Colonic mucosa (tissue), 4 donors: ENCODE measurements at regions not wholly inside any gene's neighbourhood (a gene's known extent, or its start where the extent isn't known, plus 50 kb on each side); places are given as distances from the start of the nearest gene placed in this dataset.
A peak's percentile ranks its signal among the peaks of the same experiment; 100 is the strongest.

Experiments
- DNase-seq: peaks from one replicate; pipeline ENCODE4 v3.0.0-alpha.2; 2020
- H3K27ac ChIP-seq: fragments of 200-600 bp; one replicate; pipeline ENCODE4 v1.8.0; 2021
- H3K27me3 ChIP-seq: fragments of 200-600 bp; one replicate; pipeline ENCODE4 v1.8.0; 2021
- H3K36me3 ChIP-seq: fragments of 200-600 bp; one replicate; pipeline ENCODE4 v1.8.0; 2021
- H3K4me1 ChIP-seq: fragments of 200-600 bp; one replicate; pipeline ENCODE4 v1.8.0; 2021; ENCODE audit warnings: mild to moderate bottlenecking
- H3K4me3 ChIP-seq: fragments of 200-600 bp; one replicate; pipeline ENCODE4 v1.8.0; 2021
- H3K9ac ChIP-seq, 2 donors: one replicate each; pipeline ENCODE4 v1.7.0; 2013; ENCODE audit warnings: control low read depth in 2 of 2, low read depth in 2 of 2, low read length in 2 of 2
- H3K9me3 ChIP-seq: fragments of 200-600 bp; one replicate; pipeline ENCODE4 v1.8.0; 2021
- CTCF ChIP-seq: fragments of 200-600 bp; IDR thresholded peaks from one replicate; pipeline ENCODE4 v1.8.0; 2022; ENCODE audit warnings: antibody characterized with exemption, mild to moderate bottlenecking
- intact Hi-C: fragments of 100-400 bp; cut with DNase I; formaldehyde crosslinking; loops from one replicate; pipeline ENCODE4 v1.14.1; 2022
- donor health status: healthy.
- donor health status: DM: no; HTN: no; CAD: no.
- donor health status: DM: no; HTN: no; CAD: no.

GRCh38 chr14:45867046-45867894 lies 614.3 kb upstream of the MIS18BP1 start:
- Histone ChIP-seq H3K4me1 (no peaks in the 10 kb centered on the region), H3K9me3 (no peaks in the 10 kb centered on the region), H3K4me3 (no peak overlapping the region), H3K9ac (no peak overlapping the region), H3K36me3 (no peaks in the 10 kb centered on the region), H3K27ac (no peak overlapping the region), H3K27me3 (no peaks in the 10 kb centered on the region)
- DNase-seq, result no peak
- TF ChIP-seq CTCF, result no peak
- intact Hi-C loops, result no loop called here

DNA sequence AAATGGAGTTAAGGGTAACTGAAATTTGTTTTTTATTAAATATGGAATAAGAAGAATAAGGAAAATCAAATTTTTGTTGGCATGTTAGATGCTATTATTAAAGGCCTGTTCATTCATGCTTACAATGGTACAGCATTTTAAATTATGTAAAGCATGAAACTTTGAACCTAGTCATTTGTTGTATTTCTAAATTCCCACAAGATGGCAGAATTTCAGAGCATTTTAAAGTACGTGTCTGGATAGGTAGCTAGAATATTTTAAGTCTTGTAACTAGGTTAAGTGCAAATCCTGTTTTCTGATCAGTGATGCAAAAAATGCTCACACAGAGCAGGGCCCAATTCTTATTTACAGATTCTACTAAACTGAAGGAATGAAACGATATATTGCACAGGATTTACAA lies 585.6 kb upstream of the MIS18BP1 start:
- H3K4me1 ChIP-seq, result no peaks in the 10 kb centered on the region
- DNase-seq, result no peak
- no peak overlapping the region for H3K4me3 ChIP-seq
- H3K9me3 ChIP-seq, result no peaks in the 10 kb centered on the region
- H3K27ac ChIP-seq, result no peak overlapping the region
- no peak for TF ChIP-seq CTCF
- no peaks in the 10 kb centered on the region for H3K27me3 ChIP-seq
- H3K9ac ChIP-seq, result no peak overlapping the region
- H3K36me3 ChIP-seq, result no peaks in the 10 kb centered on the region
- intact Hi-C loops, result no loop called here

DNA sequence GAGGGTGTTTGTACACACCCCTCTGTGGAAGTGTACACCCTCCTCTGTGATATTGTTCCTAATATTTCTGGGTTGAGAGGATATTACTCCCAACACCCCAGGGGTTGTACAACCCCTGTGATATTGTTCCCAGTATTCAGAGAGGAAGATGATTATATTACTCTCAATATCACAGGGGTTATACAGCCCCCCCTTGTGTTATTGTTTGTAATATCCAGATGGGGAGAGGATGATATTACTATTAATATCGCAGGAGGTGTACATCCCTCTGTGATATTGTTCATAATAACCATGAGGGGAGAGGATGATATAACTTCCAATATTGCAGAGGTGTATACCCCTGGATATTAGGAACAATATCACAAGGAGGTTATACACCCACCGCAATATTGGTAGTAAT lies 566.1 kb upstream of the MIS18BP1 start:
- Histone ChIP-seq H3K4me1 (no peaks in the 10 kb centered on the region), H3K27me3 (no peaks in the 10 kb centered on the region), H3K4me3 (no peak overlapping the region), H3K9me3 (no peaks in the 10 kb centered on the region), H3K27ac (no peak overlapping the region), H3K36me3 (no peaks in the 10 kb centered on the region), H3K9ac (no peak overlapping the region)
- intact Hi-C loops, result no loop called here
- DNase-seq, result no peak
- no peak for TF ChIP-seq CTCF

- intact Hi-C loops, result no loop called here
These were observed 558.2 kb upstream of the MIS18BP1 start for GRCh38 chr14:45811155-45811554.

DNA sequence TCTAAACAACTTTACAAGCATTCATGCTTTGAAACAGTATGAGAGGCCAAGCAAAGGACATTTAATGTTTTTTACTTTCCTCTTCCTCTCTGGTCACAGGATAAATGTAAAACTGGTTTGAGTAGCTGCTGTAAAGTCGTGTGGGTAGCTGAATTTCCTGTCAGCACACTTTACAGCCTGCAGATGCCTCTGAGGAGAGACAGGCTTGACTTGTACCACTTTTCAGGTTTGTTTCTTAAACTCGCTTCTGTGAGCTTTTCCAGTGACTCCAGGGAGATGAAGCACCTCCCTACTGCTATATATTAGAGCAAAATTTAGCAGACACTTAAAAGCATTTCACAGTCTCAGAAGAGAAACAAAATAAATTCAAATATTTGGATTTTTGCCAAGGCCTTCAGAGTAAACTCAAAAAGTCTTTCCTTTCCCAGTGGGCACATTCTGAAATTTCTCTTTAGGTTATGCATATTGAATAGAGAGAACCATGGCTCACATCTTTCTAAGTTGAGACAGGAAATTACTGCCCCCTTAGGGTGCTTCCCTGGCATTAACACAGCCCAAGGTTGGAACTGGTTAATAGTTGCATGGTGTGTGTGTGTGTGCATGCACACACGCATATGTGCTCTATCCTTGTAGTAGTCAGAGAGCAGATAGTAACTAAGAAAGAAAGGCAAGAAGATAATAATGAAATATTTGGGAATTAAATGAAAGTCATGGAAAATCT lies 557.3 kb upstream of the MIS18BP1 start:
- intact Hi-C loops, result no loop called here
- no peaks in the 10 kb centered on the region for H3K4me1 ChIP-seq
- no peak overlapping the region for H3K4me3 ChIP-seq
- H3K27ac ChIP-seq, result no peak overlapping the region
- peak; percentile 19 for DNase-seq
- no peaks in the 10 kb centered on the region for H3K27me3 ChIP-seq
- H3K9ac ChIP-seq, result no peak overlapping the region
- no peaks in the 10 kb centered on the region for H3K9me3 ChIP-seq
- peak; percentile 29 for TF ChIP-seq CTCF
- no peaks in the 10 kb centered on the region for H3K36me3 ChIP-seq

More at GRCh38 chr14:45811155-45811554, 558.2 kb upstream of the MIS18BP1 start:
- Histone ChIP-seq H3K27ac (no peak overlapping the region), H3K36me3 (no peaks in the 10 kb centered on the region), H3K9me3 (no peaks in the 10 kb centered on the region), H3K27me3 (no peaks in the 10 kb centered on the region), H3K4me1 (no peaks in the 10 kb centered on the region), H3K9ac (no peak overlapping the region), H3K4me3 (no peak overlapping the region)
- no peak for TF ChIP-seq CTCF
- no peak for DNase-seq
